ENCODE measurements at regions not wholly inside any gene's neighbourhood (a gene's known extent, or its start where the extent isn't known, plus 50 kb on each side); places are given as distances from the start of the nearest gene placed in this dataset.

- Histone ChIP-seq H3F3A (ENCODE audit: insufficient read depth, low read length, poor library complexity, severe bottlenecking) (no peaks in the 10 kb centered on the region), H3K36me3 (ENCODE audit: insufficient read depth, low read length) (no peaks in the 10 kb centered on the region)
These were observed 153.9 kb downstream of the ARRDC3 start for GRCh38 chr5:91229031-91229727.

GRCh38 chr5:91228188-91228587, 154.9 kb downstream of the ARRDC3 start:
- Histone ChIP-seq H3K9me3 (ENCODE audit: low read length) (no peaks in the 10 kb centered on the region), H3K9me2 (ENCODE audit: insufficient read depth, low read length) (no peaks in the 10 kb centered on the region), H3K79me2 (replicated peaks; ENCODE audit: insufficient read depth, low read length) (no peaks in the 10 kb centered on the region), H3K27me3 (ENCODE audit: insufficient read depth, low read depth, low read length) (no peaks in the 10 kb centered on the region), H3K4me2 (ENCODE audit: low read length) (no peak overlapping the region), H3F3A (ENCODE audit: insufficient read depth, low read length, poor library complexity, severe bottlenecking) (no peaks in the 10 kb centered on the region), H3K9ac (ENCODE audit: low read length) (no peak overlapping the region), H3K36me3 (ENCODE audit: insufficient read depth, low read length) (no peaks in the 10 kb centered on the region), H3K27ac (ENCODE audit: low read length) (no peak overlapping the region), H3K4me3 (ENCODE audit: low read length) (no peak overlapping the region), H2AFZ (ENCODE audit: low read depth, low read length) (no peak overlapping the region), H4K20me1 (ENCODE audit: insufficient read depth) (no peaks in the 10 kb centered on the region)
- TF ChIP-seq POLR2AphosphoS5 (IDR thresholded peaks at IDR 0.05), result no peak

More at GRCh38 chr5:91229031-91229727, 153.9 kb downstream of the ARRDC3 start:
- no peak overlapping the region for H2AFZ ChIP-seq (ENCODE audit: low read depth, low read length)
- no peak overlapping the region for H3K27ac ChIP-seq (ENCODE audit: low read length)
- H3K9me3 ChIP-seq (ENCODE audit: low read length), result no peaks in the 10 kb centered on the region
- no peak overlapping the region for H3K4me3 ChIP-seq (ENCODE audit: low read length)
- no peaks in the 10 kb centered on the region for H3K79me2 ChIP-seq (replicated peaks; ENCODE audit: insufficient read depth, low read length)
- no peaks in the 10 kb centered on the region for H3K9me2 ChIP-seq (ENCODE audit: insufficient read depth, low read length)
- H3K27me3 ChIP-seq (ENCODE audit: insufficient read depth, low read depth, low read length), result no peaks in the 10 kb centered on the region
- H4K20me1 ChIP-seq (ENCODE audit: insufficient read depth), result no peaks in the 10 kb centered on the region
- H3K9ac ChIP-seq (ENCODE audit: low read length), result no peak overlapping the region
- H3K4me2 ChIP-seq (ENCODE audit: low read length), result no peak overlapping the region
- TF ChIP-seq POLR2AphosphoS5 (IDR thresholded peaks at IDR 0.05) (no peak), RAD21 (conservative IDR thresholded peaks at IDR 0.05) (no peak), REST (IDR thresholded peaks at IDR 0.05; ENCODE audit: borderline replicate concordance) (no peak), MXI1 (conservative IDR thresholded peaks at IDR 0.05; ENCODE audit: poor library complexity, severe bottlenecking) (no peak), EP300 (conservative IDR thresholded peaks at IDR 0.05; ENCODE audit: poor library complexity, severe bottlenecking) (no peak), SMC3 (conservative IDR thresholded peaks at IDR 0.05; ENCODE audit: poor library complexity) (no peak), TAF1 (IDR thresholded peaks at IDR 0.05; ENCODE audit: low read depth) (no peak), EZH2 (IDR thresholded peaks at IDR 0.05; ENCODE audit: borderline replicate concordance, insufficient read depth, low read length, poor library complexity, severe bottlenecking) (no peak), CTCF (IDR thresholded peaks at IDR 0.05; ENCODE audit: poor library complexity, severe bottlenecking) (no peak)
